ENCODE measurements at regions not wholly inside any gene's neighbourhood (a gene's known extent, or its start where the extent isn't known, plus 50 kb on each side); places are given as distances from the start of the nearest gene placed in this dataset.

- TF ChIP-seq CTCF (IDR thresholded peaks at IDR 0.05; ENCODE audit: insufficient read depth, low read depth, low read length) = no peak
- H3K4me3 ChIP-seq (ENCODE audit: low read depth, low read length) = no peak overlapping the region
- no peak for DNase-seq (ENCODE audit: low read depth)
Observed at GRCh38 chr11:122062763-122063162, 53.3 kb downstream of the BLID start.

- no peak for DNase-seq (ENCODE audit: low read depth)
- no peak overlapping the region for H3K4me3 ChIP-seq (ENCODE audit: low read depth, low read length)
- no peak for TF ChIP-seq CTCF (IDR thresholded peaks at IDR 0.05; ENCODE audit: insufficient read depth, low read depth, low read length)
Observed at GRCh38 chr11:122059565-122059964, 56.5 kb downstream of the BLID start.

- no peak for DNase-seq (ENCODE audit: low read depth)
- TF ChIP-seq CTCF (IDR thresholded peaks at IDR 0.05; ENCODE audit: insufficient read depth, low read depth, low read length) = no peak
- H3K4me3 ChIP-seq (ENCODE audit: low read depth, low read length) = no peak overlapping the region
Observed at GRCh38 chr11:122050021-122050690, 65.9 kb downstream of the BLID start.

- DNase-seq (ENCODE audit: low read depth) = no peak
- TF ChIP-seq CTCF (IDR thresholded peaks at IDR 0.05; ENCODE audit: insufficient read depth, low read depth, low read length) = no peak
- no peak overlapping the region for H3K4me3 ChIP-seq (ENCODE audit: low read depth, low read length)
Observed at GRCh38 chr11:122048401-122048800, 67.6 kb downstream of the BLID start.

GRCh38 chr11:122046846-122047245 is 69.2 kb downstream of the BLID start:
- no peak overlapping the region for H3K4me3 ChIP-seq (ENCODE audit: low read depth, low read length)
- peak; percentile 91 for DNase-seq (ENCODE audit: low read depth)
- no peak for TF ChIP-seq CTCF (IDR thresholded peaks at IDR 0.05; ENCODE audit: insufficient read depth, low read depth, low read length)

- no peak for TF ChIP-seq CTCF (IDR thresholded peaks at IDR 0.05; ENCODE audit: insufficient read depth, low read depth, low read length)
- DNase-seq (ENCODE audit: low read depth) = no peak
- H3K4me3 ChIP-seq (ENCODE audit: low read depth, low read length) = no peak overlapping the region
Observed at GRCh38 chr11:122046438-122046837, 69.6 kb downstream of the BLID start.

- peak; percentile 81 for DNase-seq (ENCODE audit: low read depth)
- TF ChIP-seq CTCF (IDR thresholded peaks at IDR 0.05; ENCODE audit: insufficient read depth, low read depth, low read length) = no peak
- no peak overlapping the region for H3K4me3 ChIP-seq (ENCODE audit: low read depth, low read length)
Observed at GRCh38 chr11:122045181-122045586, 70.8 kb downstream of the BLID start.
